ENCODE measurements at regions not wholly inside any gene's neighbourhood (a gene's known extent, or its start where the extent isn't known, plus 50 kb on each side); places are given as distances from the start of the nearest gene placed in this dataset.
A peak's percentile ranks its signal among the peaks of the same experiment; 100 is the strongest.

- DNase-seq (ENCODE audit: low read depth, low spot score): no peak
Observed at GRCh38 chr5:30749971-30750370, 443.5 kb upstream of the CDH6 start.

DNA sequence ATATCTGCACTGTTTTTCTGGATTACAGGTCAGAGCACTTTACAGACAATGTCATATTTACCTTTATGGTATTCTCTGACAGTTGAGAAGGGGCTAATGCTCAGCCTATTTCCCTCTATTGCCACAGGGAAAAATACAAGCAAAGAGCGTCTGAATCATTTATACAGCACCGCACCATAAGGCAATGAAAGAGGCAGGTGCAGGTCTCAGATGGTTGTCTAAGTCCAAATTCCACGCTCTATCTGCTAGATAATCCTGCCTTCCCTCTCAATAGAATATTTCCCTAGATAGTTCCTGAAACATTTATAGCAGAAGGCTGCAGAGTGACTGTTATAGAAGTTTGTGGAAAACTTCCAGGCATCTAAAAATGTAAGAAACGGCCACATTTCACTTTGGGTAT, 446.1 kb upstream of the CDH6 start:
- no peak for DNase-seq (ENCODE audit: low read depth, low spot score)

DNA sequence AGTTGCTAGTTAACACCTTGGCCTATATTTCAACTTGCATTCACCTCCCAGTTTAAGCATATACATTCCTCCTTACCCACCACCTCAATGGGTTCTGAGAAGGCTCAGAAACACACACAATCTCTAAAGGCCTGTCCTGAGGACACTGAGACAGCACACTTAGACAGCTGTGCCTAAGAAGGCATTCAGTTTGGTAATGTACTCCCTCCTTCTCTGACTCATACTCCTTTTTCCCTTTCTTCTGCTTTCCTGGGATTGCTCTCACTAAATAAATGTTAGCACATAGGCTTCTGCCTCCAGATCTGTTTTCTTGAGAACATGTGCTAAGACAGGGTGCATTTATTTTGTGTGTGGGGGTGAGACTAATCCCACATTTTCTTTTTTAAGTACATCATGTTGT, 456.8 kb upstream of the CDH6 start:
- no peak for DNase-seq (ENCODE audit: low read depth, low spot score)

DNA sequence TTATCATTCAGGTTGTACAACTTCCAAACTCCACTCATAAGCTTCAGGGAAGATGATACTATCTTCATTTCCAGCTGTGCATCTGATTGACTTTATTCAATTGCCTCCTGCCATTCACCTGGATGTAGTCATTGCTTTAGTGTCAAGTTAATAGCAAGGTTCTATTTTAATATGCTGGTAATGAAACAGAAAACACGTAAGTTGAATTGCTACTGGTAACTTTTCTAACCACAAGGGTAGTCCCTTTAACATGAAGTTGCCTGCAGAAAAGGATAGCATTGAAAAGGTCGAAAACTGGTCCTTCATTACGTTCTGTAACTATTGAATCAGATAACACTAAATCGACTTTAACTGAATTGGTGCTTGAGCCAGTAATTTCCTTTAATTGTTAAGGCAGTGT, 459.4 kb upstream of the CDH6 start:
- no peak for DNase-seq (ENCODE audit: low read depth, low spot score)

GRCh38 chr5:30725073-30725472, 468.4 kb upstream of the CDH6 start:
- no peak for DNase-seq (ENCODE audit: low read depth, low spot score)

- peak; percentile 29 for DNase-seq (ENCODE audit: low read depth, low spot score)
Observed at GRCh38 chr5:30698217-30698616, 495.3 kb upstream of the CDH6 start.

- no peak for DNase-seq (ENCODE audit: low read depth, low spot score)
Observed at GRCh38 chr5:30693326-30693725, 500.2 kb upstream of the CDH6 start.

DNA sequence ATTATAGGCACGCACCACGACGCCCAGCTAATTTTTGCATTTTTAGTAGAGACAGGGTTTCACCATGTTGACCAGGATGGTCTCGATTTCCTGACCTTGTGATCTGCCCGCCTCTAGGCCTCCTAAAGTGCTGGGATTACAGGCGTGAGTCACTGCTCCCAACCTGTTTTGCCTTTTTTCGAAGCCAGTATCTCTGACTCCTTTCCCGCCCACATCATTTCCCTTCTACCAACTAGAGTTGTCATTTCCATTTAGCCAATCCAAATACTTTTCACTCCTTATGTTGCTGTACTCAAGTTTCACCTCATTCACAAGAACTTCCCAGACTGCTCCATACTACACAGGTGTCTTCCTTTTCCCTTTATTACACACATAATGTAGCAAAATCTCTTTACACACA, 502.6 kb upstream of the CDH6 start:
- no peak for DNase-seq (ENCODE audit: low read depth, low spot score)

GRCh38 chr5:30687461-30687860, 506.0 kb upstream of the CDH6 start:
- no peak for DNase-seq (ENCODE audit: low read depth, low spot score)

GRCh38 chr5:30686530-30686929, 507.0 kb upstream of the CDH6 start:
- no peak for DNase-seq (ENCODE audit: low read depth, low spot score)

- DNase-seq (ENCODE audit: low read depth, low spot score): no peak
Observed at GRCh38 chr5:30676223-30676840, 517.2 kb upstream of the CDH6 start.

DNA sequence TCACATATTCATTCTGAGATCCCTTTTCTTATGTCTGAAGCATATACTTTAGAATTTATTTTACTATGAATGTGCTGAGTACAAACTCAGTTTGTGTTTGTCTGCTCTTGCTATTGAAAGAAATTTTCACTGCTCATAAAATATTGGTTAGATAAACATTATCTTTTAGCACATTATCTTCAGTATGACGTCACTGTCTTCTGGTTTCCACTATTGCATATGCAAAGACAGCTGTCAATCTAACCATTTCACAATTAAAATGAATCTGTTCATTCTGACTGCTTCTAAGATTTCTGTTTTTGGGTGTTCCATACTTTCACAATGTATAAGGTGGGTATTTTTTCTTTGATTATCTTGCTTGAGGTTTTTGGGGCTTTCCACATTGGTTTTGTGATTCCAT, 526.2 kb upstream of the CDH6 start:
- no peak for DNase-seq (ENCODE audit: low read depth, low spot score)

DNA sequence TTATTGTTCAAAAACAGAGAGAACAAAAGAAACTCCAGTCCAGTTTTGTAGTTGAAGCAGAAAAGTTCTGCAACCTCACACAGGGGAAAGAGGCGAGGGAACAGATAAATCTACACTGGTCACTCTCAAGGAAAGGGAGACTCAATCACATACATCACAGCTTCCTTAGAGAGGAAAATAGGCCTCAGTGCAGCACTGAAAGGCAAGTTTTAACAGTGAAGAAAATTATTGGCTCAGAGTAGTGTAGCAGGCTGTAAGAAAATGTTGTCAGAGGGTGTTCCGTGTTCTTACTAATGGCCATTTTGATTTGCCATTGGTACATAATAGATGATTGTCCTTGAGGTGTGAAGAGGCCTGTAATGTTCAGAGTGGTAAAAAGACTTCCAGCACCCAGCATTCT, 530.0 kb upstream of the CDH6 start:
- no peak for DNase-seq (ENCODE audit: low read depth, low spot score)

GRCh38 chr5:30662373-30662772, 531.1 kb upstream of the CDH6 start:
- no peak for DNase-seq (ENCODE audit: low read depth, low spot score)

DNA sequence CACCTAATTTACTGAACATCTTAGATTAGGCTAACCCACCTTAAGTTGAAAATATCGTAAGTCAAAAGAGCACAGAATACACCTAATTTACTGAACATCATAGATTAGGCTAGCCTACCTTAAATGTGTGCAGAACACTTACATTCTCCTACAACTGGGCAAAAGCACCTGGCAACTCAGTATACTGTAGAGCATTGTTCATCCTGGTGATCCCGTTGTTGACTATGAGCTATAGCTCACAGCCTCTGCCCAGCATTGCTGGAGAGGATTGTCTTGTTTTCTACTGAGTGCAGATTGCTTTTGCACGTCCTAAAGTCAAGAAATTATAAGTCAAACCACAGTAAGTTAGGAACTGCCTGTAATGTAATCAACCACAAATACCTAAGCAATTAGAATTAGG, 531.8 kb upstream of the CDH6 start:
- DNase-seq (ENCODE audit: low read depth, low spot score): no peak

DNA sequence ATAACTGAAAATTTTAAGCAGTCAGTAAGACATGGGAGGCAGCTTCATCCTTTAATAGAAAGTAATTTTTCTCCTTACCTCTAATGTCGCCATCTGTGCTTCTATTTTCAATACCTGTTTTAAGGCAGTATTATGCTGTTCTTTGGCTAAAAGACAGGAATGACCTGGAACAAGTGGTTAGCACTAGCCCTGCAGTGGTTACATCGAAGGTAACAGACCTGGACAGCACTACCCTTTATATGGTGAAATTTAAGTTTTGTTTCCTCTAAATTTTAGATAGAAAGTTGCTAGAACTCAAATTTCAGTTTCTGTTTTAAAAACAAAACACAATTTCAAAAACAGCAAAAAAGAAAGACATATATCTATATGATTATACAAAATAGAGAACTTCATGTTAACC, 534.1 kb upstream of the CDH6 start:
- no peak for DNase-seq (ENCODE audit: low read depth, low spot score)

DNA sequence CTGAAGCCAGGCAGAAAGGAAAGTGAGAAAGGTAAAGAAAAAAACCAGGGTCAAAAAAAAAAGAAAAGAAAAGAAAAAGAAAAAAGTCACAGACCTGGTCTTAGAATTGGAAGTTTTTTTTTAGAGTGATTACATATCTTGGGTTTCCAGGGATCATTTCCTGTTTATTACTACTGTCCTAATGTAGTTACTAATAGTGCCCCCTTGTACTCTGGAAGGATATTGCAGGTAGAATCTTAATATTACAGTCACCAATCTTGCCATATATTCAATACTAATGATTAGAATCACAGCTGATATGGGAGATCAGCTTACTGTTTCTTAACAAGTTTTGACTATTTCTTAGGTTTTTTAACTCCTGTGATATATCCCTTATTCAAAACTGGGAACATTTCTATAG, 543.2 kb upstream of the CDH6 start:
- no peak for DNase-seq (ENCODE audit: low read depth, low spot score)

GRCh38 chr5:30638899-30639298, 554.6 kb upstream of the CDH6 start:
- DNase-seq (ENCODE audit: low read depth, low spot score): no peak

DNA sequence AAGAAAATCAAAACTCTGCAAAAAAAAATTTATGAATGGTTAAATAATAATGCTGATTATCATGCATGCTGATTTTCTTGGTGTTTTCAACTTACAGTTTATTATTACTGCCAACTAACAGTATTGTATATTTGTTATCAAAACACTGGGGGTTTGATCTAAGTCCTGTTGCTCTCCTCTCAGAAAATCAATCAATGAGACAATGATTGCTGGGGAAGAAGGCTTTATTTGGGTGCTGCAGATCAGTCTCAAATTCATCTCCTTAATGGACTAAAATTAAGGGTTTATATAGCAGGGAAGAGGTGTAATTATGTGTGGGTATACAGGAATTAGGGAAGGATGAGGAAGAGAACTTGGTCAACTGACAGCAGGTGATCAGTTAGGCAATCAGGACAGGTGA, 565.5 kb upstream of the CDH6 start:
- DNase-seq (ENCODE audit: low read depth, low spot score): no peak

DNA sequence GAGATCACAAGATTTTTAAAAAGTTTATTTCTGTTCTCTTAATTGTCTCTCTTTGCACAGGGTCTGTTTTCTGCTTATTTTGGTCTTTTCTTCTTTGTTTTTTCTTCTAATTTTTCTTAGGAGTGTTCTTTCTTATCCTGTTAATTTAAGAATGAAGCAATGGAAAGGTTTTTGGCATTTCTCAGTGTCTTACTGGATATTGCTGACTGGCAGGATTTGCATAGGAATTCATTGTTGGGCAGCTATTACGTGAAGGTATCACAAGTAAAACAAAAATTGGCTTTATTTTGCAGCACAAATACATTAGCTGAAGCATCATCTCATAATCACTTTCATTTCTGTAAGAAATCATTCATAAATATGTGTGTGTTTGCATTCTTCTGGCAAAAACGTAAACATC, 566.9 kb upstream of the CDH6 start:
- DNase-seq (ENCODE audit: low read depth, low spot score): no peak

GRCh38 chr5:30620481-30621085, 572.9 kb upstream of the CDH6 start:
- DNase-seq (ENCODE audit: low read depth, low spot score): no peak

DNA sequence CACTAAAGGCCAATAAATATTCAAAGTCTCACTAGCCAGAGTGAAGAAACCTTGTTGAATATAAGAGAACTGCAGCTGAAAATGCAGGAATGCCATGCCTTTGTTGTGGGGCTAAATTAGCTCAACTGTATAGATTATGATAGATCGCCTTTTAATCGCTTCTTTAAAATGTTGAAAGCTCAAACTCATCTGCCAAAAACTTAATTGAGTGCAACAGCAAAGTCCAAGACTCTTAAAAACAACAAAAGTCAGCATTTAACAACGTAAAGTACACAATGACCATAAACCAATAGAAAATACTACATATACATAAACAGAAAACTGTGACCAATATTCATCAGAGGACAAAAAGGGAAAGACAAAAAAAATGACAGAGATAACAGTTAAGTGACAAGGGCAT, 585.0 kb upstream of the CDH6 start:
- no peak for DNase-seq (ENCODE audit: low read depth, low spot score)

DNA sequence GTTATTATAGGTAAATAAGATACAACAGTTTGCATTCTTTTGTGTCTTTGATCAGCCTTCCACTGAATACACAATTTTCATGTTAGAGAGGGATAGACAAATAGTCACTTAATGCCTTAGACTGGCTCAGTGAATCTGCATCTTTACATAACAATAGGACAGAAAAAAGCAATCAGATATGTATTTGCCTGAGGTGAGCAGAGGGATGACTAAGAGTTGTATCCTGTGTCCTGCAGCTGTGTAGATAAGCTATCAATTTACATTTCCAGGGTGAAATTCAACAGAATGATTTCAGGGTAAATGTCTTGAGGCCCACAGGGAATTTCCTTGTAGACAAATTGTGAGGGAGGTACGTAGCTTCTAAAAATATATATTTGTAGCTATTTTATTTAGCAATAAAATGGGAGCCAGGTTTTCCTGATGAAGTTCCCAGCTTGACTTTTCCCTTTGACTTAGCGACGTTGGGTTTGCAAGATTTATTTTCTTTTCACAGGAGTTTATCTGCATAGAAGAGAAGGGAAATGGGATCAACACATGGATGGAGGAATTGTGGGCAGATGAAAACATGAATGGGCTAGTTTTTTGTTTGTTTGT, 586.1 kb upstream of the CDH6 start:
- DNase-seq (ENCODE audit: low read depth, low spot score): peak; percentile 2
